ENCODE measurements at regions not wholly inside any gene's neighbourhood (a gene's known extent, or its start where the extent isn't known, plus 50 kb on each side); places are given as distances from the start of the nearest gene placed in this dataset.

DNA sequence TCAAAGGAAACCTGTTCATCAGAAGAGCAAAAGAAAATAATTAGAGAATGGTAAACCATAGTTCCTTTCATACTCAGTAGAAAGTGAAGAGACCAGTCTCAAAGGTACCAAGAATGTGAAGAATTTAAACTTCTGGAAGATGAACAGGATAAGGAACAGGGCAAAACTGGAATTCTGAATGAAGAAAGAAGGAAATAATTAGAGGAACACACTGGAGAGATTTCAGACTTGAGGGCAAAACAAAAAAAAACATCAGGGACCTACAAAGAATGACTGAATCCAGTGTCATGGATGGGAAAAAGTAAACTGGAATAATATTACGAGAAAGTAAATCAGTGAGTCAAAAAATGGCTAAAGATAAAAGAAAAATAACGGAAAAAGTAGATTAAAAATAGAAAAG, 245.6 kb upstream of the NEIL3 start:
- DNase-seq: no peak
- Histone ChIP-seq H3K27ac (ENCODE audit: insufficient read depth in 1 of 2, low read depth in 1 of 2, low read length in 2 of 2, poor library complexity in 1 of 2, severe bottlenecking in 2 of 2) (no peak overlapping the region), H3K9me3 (ENCODE audit: control extremely low read depth in 1 of 5, control insufficient read depth in 4 of 5, insufficient read depth in 2 of 5, low read depth in 1 of 5, low read length in 4 of 5) (no peaks in the 10 kb centered on the region), H3K4me1 (ENCODE audit: control extremely low read depth in 1 of 4, control insufficient read depth in 4 of 4, insufficient read depth in 4 of 4, low read length in 3 of 4) (no peaks in the 10 kb centered on the region), H3K4me3 (ENCODE audit: control insufficient read depth in 1 of 7, extremely low read depth in 1 of 7, insufficient read depth in 4 of 7, low read depth in 2 of 7, low read length in 6 of 7) (no peak overlapping the region), H3K36me3 (ENCODE audit: control insufficient read depth in 4 of 4, insufficient read depth in 4 of 4, low read length in 3 of 4) (no peaks in the 10 kb centered on the region), H3K27me3 (replicated peaks in 2 of 5; ENCODE audit: control insufficient read depth in 4 of 5, insufficient read depth in 5 of 5, low read length in 4 of 5) (no peaks in the 10 kb centered on the region)
- ChIA-PET POLR2A (no interaction called here), CTCF (no interaction called here)
- WGBS (ENCODE audit: insufficient coverage): no CpG with 5 or more reads among the region's 2 CpGs

DNA sequence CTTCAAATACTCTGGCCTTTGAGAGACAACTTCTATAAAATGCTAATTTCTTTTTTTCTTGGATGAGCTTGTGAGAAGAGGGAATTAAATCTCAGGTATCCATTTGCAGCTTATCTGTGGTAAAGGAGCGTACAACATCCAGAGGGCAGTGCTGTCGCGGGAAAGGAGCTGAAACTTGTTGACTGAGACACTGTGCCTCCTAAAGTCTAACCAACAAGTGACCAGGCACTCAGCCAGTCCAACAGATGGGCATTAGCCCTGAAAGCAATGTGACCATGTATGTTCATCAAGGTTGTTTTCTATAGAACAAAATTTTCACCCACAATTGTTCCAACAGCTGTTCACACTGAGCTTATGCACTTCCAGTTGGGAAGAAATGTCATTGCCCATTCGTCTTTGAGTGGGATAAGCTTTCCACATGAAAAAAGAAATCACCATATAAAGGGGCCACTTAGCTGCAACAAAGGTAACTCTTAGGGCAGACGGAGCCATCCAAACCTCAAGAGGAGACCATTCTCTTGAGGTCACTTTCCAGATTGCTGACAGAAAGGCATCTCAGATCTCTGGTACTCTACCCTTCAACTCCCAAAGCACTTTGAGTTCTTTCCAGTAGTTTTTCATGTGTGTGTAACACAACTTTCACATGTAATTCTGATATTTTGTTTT, 244.8 kb upstream of the NEIL3 start:
- 93% methylated on average over 4 of the region's 5 CpGs for WGBS (ENCODE audit: insufficient coverage)
- no peak overlapping the region for H3K4me3 ChIP-seq (ENCODE audit: control insufficient read depth in 1 of 7, extremely low read depth in 1 of 7, insufficient read depth in 4 of 7, low read depth in 2 of 7, low read length in 6 of 7)
- H3K27ac ChIP-seq (ENCODE audit: insufficient read depth in 1 of 2, low read depth in 1 of 2, low read length in 2 of 2, poor library complexity in 1 of 2, severe bottlenecking in 2 of 2): no peak overlapping the region
- no peaks in the 10 kb centered on the region for H3K4me1 ChIP-seq (ENCODE audit: control extremely low read depth in 1 of 4, control insufficient read depth in 4 of 4, insufficient read depth in 4 of 4, low read length in 3 of 4)
- no peaks in the 10 kb centered on the region for H3K9me3 ChIP-seq (ENCODE audit: control extremely low read depth in 1 of 5, control insufficient read depth in 4 of 5, insufficient read depth in 2 of 5, low read depth in 1 of 5, low read length in 4 of 5)
- H3K27me3 ChIP-seq (replicated peaks in 2 of 5; ENCODE audit: control insufficient read depth in 4 of 5, insufficient read depth in 5 of 5, low read length in 4 of 5): no peaks in the 10 kb centered on the region
- no peak for DNase-seq
- ChIA-PET POLR2A (no interaction called here), CTCF (no interaction called here)
- H3K36me3 ChIP-seq (ENCODE audit: control insufficient read depth in 4 of 4, insufficient read depth in 4 of 4, low read length in 3 of 4): no peaks in the 10 kb centered on the region

DNA sequence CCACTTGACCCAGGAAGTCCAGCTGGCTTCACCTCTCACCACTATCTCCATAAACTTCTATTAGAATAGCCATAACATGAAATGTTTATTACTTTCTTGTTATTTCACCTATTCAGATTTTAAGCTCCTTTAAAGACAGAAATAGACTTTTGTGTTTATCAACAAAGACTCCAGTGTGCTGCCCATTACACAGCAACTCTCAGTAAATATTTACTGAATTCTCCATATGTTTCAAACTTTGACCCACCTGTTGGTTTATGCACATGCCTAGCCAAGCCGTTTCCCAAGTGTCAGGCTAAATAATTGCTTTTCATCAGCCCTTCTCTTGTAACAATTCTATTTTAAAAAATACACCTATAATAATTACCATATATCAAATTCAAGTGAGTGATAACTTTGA, 242.9 kb upstream of the NEIL3 start:
- Histone ChIP-seq H3K27me3 (replicated peaks in 2 of 5; ENCODE audit: control insufficient read depth in 4 of 5, insufficient read depth in 5 of 5, low read length in 4 of 5) (no peaks in the 10 kb centered on the region), H3K36me3 (ENCODE audit: control insufficient read depth in 4 of 4, insufficient read depth in 4 of 4, low read length in 3 of 4) (no peaks in the 10 kb centered on the region), H3K27ac (ENCODE audit: insufficient read depth in 1 of 2, low read depth in 1 of 2, low read length in 2 of 2, poor library complexity in 1 of 2, severe bottlenecking in 2 of 2) (no peak overlapping the region), H3K4me1 (ENCODE audit: control extremely low read depth in 1 of 4, control insufficient read depth in 4 of 4, insufficient read depth in 4 of 4, low read length in 3 of 4) (no peaks in the 10 kb centered on the region), H3K9me3 (ENCODE audit: control extremely low read depth in 1 of 5, control insufficient read depth in 4 of 5, insufficient read depth in 2 of 5, low read depth in 1 of 5, low read length in 4 of 5) (no peaks in the 10 kb centered on the region), H3K4me3 (ENCODE audit: control insufficient read depth in 1 of 7, extremely low read depth in 1 of 7, insufficient read depth in 4 of 7, low read depth in 2 of 7, low read length in 6 of 7) (no peak overlapping the region)
- ChIA-PET POLR2A (no interaction called here), CTCF (interaction anchor here (1.6 kb wide), 1 partner anchor 19 kb away, joined by 3 read pairs; no protein-coding TSS in a partner anchor)
- no peak for DNase-seq
- WGBS (ENCODE audit: insufficient coverage): no CpG with 5 or more reads among the region's 1 CpG

DNA sequence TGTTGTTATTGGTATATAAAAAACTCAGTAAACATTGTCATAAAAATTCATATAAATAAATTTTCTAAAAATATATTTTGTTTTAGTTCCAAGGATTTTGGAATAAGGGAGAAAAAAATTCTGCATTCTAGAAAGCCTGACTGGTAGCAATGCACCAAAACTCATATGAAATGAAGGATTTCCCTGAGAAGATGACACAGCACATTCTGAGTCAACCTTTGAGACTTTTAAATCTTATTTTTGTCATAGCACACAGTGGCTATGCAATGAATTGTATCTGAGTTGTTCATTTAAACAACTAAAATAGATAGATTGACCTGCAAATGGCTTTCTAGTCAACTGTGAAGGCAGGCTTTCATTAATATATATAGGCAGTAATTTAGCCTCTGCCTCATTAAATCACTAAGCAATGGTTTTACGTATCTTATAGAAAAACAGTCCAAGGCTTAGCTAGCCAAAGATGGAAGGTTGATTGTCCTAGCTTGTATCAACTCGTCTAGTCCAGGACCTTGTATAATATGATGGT, 239.1 kb upstream of the NEIL3 start:
- POLR2A ChIA-PET: no interaction called here
- H3K27me3 ChIP-seq (replicated peaks in 2 of 5; ENCODE audit: control insufficient read depth in 4 of 5, insufficient read depth in 5 of 5, low read length in 4 of 5): no peaks in the 10 kb centered on the region
- peak in 2 of 3 donors; percentile 0 to 1 for DNase-seq
- no peaks in the 10 kb centered on the region for H3K9me3 ChIP-seq (ENCODE audit: control extremely low read depth in 1 of 5, control insufficient read depth in 4 of 5, insufficient read depth in 2 of 5, low read depth in 1 of 5, low read length in 4 of 5)
- no peak overlapping the region for H3K4me3 ChIP-seq (ENCODE audit: control insufficient read depth in 1 of 7, extremely low read depth in 1 of 7, insufficient read depth in 4 of 7, low read depth in 2 of 7, low read length in 6 of 7)
- H3K27ac ChIP-seq (ENCODE audit: insufficient read depth in 1 of 2, low read depth in 1 of 2, low read length in 2 of 2, poor library complexity in 1 of 2, severe bottlenecking in 2 of 2): no peak overlapping the region
- CTCF ChIA-PET: no interaction called here
- H3K4me1 ChIP-seq (ENCODE audit: control extremely low read depth in 1 of 4, control insufficient read depth in 4 of 4, insufficient read depth in 4 of 4, low read length in 3 of 4): no peaks in the 10 kb centered on the region
- WGBS (ENCODE audit: insufficient coverage): no CpG with 5 or more reads among the region's 2 CpGs
- no peaks in the 10 kb centered on the region for H3K36me3 ChIP-seq (ENCODE audit: control insufficient read depth in 4 of 4, insufficient read depth in 4 of 4, low read length in 3 of 4)

DNA sequence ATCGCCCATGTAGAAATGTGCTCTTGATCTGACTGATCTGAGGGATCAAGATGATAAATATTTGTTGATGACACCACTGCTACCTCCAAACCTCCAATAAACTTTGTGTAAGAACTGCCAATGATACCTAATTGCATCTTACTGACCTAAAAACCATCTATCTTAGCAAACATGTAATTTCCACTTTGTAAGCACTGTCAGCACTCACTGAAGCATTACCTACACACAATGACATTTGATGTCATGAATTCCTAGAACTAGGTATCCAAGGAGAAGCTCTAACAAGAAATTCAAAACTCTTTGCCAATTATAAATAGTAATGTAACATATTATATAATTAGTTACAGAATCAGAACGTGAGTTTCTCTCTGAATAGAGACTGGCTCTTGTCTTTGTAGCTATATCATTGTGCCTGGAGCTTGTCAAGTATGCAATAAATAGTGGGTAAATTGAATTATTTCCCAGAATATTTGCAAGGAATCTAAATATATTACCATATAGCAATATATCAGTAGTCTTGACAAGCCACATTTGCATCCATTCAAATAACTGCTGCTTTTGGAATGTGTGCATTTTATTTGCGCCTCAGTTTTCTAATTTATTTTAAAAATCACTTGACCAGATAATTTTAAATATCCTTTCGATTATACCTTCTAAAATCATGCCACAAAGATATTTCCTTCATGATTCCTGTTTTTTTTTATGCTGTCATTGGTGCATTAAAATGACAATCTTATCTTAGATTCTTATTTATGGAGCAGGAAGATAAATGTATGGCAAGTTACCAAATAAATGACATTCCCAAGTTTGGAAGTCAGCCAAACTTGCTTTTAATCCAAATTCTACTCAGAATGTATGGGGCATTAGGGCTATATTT, 232.3 kb upstream of the NEIL3 start:
- ChIA-PET CTCF (no interaction called here), POLR2A (no interaction called here)
- Histone ChIP-seq H3K9me3 (ENCODE audit: control extremely low read depth in 1 of 5, control insufficient read depth in 4 of 5, insufficient read depth in 2 of 5, low read depth in 1 of 5, low read length in 4 of 5) (no peaks in the 10 kb centered on the region), H3K4me1 (ENCODE audit: control extremely low read depth in 1 of 4, control insufficient read depth in 4 of 4, insufficient read depth in 4 of 4, low read length in 3 of 4) (no peaks in the 10 kb centered on the region), H3K4me3 (ENCODE audit: control insufficient read depth in 1 of 7, extremely low read depth in 1 of 7, insufficient read depth in 4 of 7, low read depth in 2 of 7, low read length in 6 of 7) (no peak overlapping the region), H3K27ac (ENCODE audit: insufficient read depth in 1 of 2, low read depth in 1 of 2, low read length in 2 of 2, poor library complexity in 1 of 2, severe bottlenecking in 2 of 2) (no peak overlapping the region), H3K36me3 (ENCODE audit: control insufficient read depth in 4 of 4, insufficient read depth in 4 of 4, low read length in 3 of 4) (no peaks in the 10 kb centered on the region), H3K27me3 (replicated peaks in 2 of 5; ENCODE audit: control insufficient read depth in 4 of 5, insufficient read depth in 5 of 5, low read length in 4 of 5) (no peaks in the 10 kb centered on the region)
- no peak for DNase-seq
- no CpG with 5 or more reads among the region's 4 CpGs for WGBS (ENCODE audit: insufficient coverage)

DNA sequence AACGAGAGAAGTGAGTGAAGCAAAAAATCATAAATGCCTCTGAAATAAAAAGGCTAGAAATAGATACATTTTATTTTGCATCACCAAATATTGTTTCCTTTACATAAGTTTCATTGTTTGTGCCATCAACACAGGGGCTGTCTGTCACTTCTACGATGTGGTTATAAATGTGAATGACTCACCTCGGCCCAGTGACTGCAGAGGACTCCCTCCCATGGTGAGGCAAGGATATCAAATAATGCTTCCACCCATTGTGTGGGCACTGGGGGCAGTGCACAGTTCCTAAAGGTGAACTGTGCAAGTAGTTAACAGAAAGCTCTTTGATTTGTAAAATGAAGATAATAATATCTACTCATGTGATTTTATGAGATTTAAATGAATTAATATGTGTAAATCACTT, 230.3 kb upstream of the NEIL3 start:
- WGBS (ENCODE audit: insufficient coverage): 100% methylated on average over 2 of the region's 3 CpGs
- DNase-seq: no peak
- ChIA-PET POLR2A (no interaction called here), CTCF (no interaction called here)
- H3K9me3 ChIP-seq (ENCODE audit: control extremely low read depth in 1 of 5, control insufficient read depth in 4 of 5, insufficient read depth in 2 of 5, low read depth in 1 of 5, low read length in 4 of 5): no peaks in the 10 kb centered on the region
- H3K27me3 ChIP-seq (replicated peaks in 2 of 5; ENCODE audit: control insufficient read depth in 4 of 5, insufficient read depth in 5 of 5, low read length in 4 of 5): no peaks in the 10 kb centered on the region
- no peak overlapping the region for H3K4me3 ChIP-seq (ENCODE audit: control insufficient read depth in 1 of 7, extremely low read depth in 1 of 7, insufficient read depth in 4 of 7, low read depth in 2 of 7, low read length in 6 of 7)
- H3K4me1 ChIP-seq (ENCODE audit: control extremely low read depth in 1 of 4, control insufficient read depth in 4 of 4, insufficient read depth in 4 of 4, low read length in 3 of 4): no peaks in the 10 kb centered on the region
- H3K27ac ChIP-seq (ENCODE audit: insufficient read depth in 1 of 2, low read depth in 1 of 2, low read length in 2 of 2, poor library complexity in 1 of 2, severe bottlenecking in 2 of 2): no peak overlapping the region
- H3K36me3 ChIP-seq (ENCODE audit: control insufficient read depth in 4 of 4, insufficient read depth in 4 of 4, low read length in 3 of 4): no peaks in the 10 kb centered on the region

DNA sequence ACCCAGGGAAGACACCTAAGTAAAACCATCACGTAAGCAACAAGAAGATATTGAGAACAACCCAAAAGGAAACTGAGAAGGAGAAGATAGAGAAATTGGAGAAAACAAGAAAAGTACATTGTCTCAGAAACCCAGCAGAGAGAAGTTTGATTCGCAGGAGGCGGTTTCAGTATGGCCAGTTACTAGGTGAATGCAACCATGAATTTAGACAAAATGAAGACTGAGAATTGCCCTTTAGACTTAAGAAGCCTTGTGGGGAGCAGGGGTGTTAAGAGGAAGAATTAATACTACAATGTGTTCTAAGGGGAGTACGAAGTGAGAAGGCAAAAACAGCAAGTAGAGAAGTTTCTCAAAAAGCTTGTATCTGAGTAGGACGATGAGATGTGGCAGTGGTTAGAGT, 229.3 kb upstream of the NEIL3 start:
- no peak for DNase-seq
- H3K9me3 ChIP-seq (ENCODE audit: control extremely low read depth in 1 of 5, control insufficient read depth in 4 of 5, insufficient read depth in 2 of 5, low read depth in 1 of 5, low read length in 4 of 5): no peaks in the 10 kb centered on the region
- CTCF ChIA-PET: no interaction called here
- POLR2A ChIA-PET: no interaction called here
- H3K36me3 ChIP-seq (ENCODE audit: control insufficient read depth in 4 of 4, insufficient read depth in 4 of 4, low read length in 3 of 4): no peaks in the 10 kb centered on the region
- no peaks in the 10 kb centered on the region for H3K27me3 ChIP-seq (replicated peaks in 2 of 5; ENCODE audit: control insufficient read depth in 4 of 5, insufficient read depth in 5 of 5, low read length in 4 of 5)
- no peak overlapping the region for H3K27ac ChIP-seq (ENCODE audit: insufficient read depth in 1 of 2, low read depth in 1 of 2, low read length in 2 of 2, poor library complexity in 1 of 2, severe bottlenecking in 2 of 2)
- no peaks in the 10 kb centered on the region for H3K4me1 ChIP-seq (ENCODE audit: control extremely low read depth in 1 of 4, control insufficient read depth in 4 of 4, insufficient read depth in 4 of 4, low read length in 3 of 4)
- no peak overlapping the region for H3K4me3 ChIP-seq (ENCODE audit: control insufficient read depth in 1 of 7, extremely low read depth in 1 of 7, insufficient read depth in 4 of 7, low read depth in 2 of 7, low read length in 6 of 7)
- 95% methylated on average over 3 of the region's 5 CpGs for WGBS (ENCODE audit: insufficient coverage)

Measured in common myeloid progenitor, CD34-positive (primary cell).